COLO668 (cell line): ENCODE measurements at regions not wholly inside any gene's neighbourhood (a gene's known extent, or its start where the extent isn't known, plus 50 kb on each side); places are given as distances from the start of the nearest gene placed in this dataset.
"Not testable (repeated sequence)": the region's sequence is repeated elsewhere in the genome, so short reads cannot be mapped to it uniquely, and the experiment has no call there.

Experiments used
- DNase-seq: peaks from one replicate; lab custom pipeline; 2025; ENCODE audit not compliant: unreplicated experiment; lab: John Stamatoyannopoulos, UW

GRCh38 chr2:217356781-217357180, 496.9 kb upstream of the TNP1 start:
- no peak for DNase-seq

- no peak for DNase-seq
Observed at GRCh38 chr2:217356142-217356541, 496.3 kb upstream of the TNP1 start.

- DNase-seq: no peak
Observed at GRCh38 chr2:217353591-217353990, 493.7 kb upstream of the TNP1 start.

GRCh38 chr2:217351378-217351777, 491.5 kb upstream of the TNP1 start:
- DNase-seq: no peak

- no peak for DNase-seq
Observed at GRCh38 chr2:217349251-217349650, 489.4 kb upstream of the TNP1 start.

- DNase-seq: not testable (repeated sequence)
Observed at GRCh38 chr2:217347630-217348029, 487.8 kb upstream of the TNP1 start.

GRCh38 chr2:217346043-217346442, 486.2 kb upstream of the TNP1 start:
- DNase-seq: not testable (repeated sequence)

GRCh38 chr2:217340899-217341298, 481.0 kb upstream of the TNP1 start:
- no peak for DNase-seq

- no peak for DNase-seq
Observed at GRCh38 chr2:217340176-217340575, 480.3 kb upstream of the TNP1 start.

GRCh38 chr2:217339753-217340152, 479.9 kb upstream of the TNP1 start:
- no peak for DNase-seq

GRCh38 chr2:217338306-217338916, 478.5 kb upstream of the TNP1 start:
- no peak for DNase-seq

GRCh38 chr2:217337771-217338170, 477.9 kb upstream of the TNP1 start:
- DNase-seq: no peak

GRCh38 chr2:217336694-217337093, 476.8 kb upstream of the TNP1 start:
- DNase-seq: no peak

- DNase-seq: no peak
Observed at GRCh38 chr2:217335341-217335966, 475.6 kb upstream of the TNP1 start.

GRCh38 chr2:217334561-217334960, 474.7 kb upstream of the TNP1 start:
- no peak for DNase-seq

- no peak for DNase-seq
Observed at GRCh38 chr2:217332866-217333265, 473.0 kb upstream of the TNP1 start.

- no peak for DNase-seq
Observed at GRCh38 chr2:217332417-217332791, 472.5 kb upstream of the TNP1 start.

- DNase-seq: no peak
Observed at GRCh38 chr2:217331523-217332416, 471.9 kb upstream of the TNP1 start.

GRCh38 chr2:217330647-217331046, 470.8 kb upstream of the TNP1 start:
- no peak for DNase-seq

GRCh38 chr2:217329023-217329431, 469.2 kb upstream of the TNP1 start:
- no peak for DNase-seq

GRCh38 chr2:217328622-217328978, 468.7 kb upstream of the TNP1 start:
- DNase-seq: no peak

GRCh38 chr2:217327953-217328621, 468.2 kb upstream of the TNP1 start:
- DNase-seq: no peak
